K562 (cell line): ENCODE measurements at regions not wholly inside any gene's neighbourhood (a gene's known extent, or its start where the extent isn't known, plus 50 kb on each side); places are given as distances from the start of the nearest gene placed in this dataset.

Experiments used
- ATAC-seq: fragments of 200-7000 bp; cut with Tn5 transposase; 3 replicates; pipeline ENCODE4 v1.9.1; 2020; ENCODE audit warnings: moderate library complexity
- BruUV-seq: library from RNA; stranded (reverse); fragments of 400-500 nt; replicated peaks from 2 replicates; lab custom pipeline; 2021; lab: Mats Ljungman, UMichigan
- CTCF ChIA-PET: fragments of 300-600 bp; formaldehyde crosslinking; extraction: SDS; loops from one replicate; lab custom pipeline; 2021; ENCODE audit warnings: low intra/inter-chr PET ratio; lab: Yijun Ruan, JAX
- POLR2A ChIA-PET: fragments of 300-600, 350-650 bp; sonication (Branson Sonifier 250); formaldehyde crosslinking; extraction: SDS; loops from one replicate; lab custom pipeline; 2021; ENCODE audit warnings: antibody characterized with exemption, inconsistent platforms; lab: Yijun Ruan, JAX
- DNase-seq, 4 experiments: peaks; one replicate each; pipeline versions ENCODE4 v3.0.0 to v3.0.0-alpha.2; 2011 to 2018; ENCODE audit warnings: low spot score in 3 of 4, mixed read lengths in 3 of 4; ENCODE audit errors: extremely low read depth in 1 of 4
- FAIRE-seq: peaks from 2 replicates; lab custom pipeline; 2011; peaks lifted over from hg19 to GRCh38; lab: Jason Lieb, UNC
- H2AFZ ChIP-seq: 2 replicates; pipeline ENCODE4 v1.6.0; 2011; ENCODE audit warnings: low read depth, low read length, control low read depth, inconsistent platforms
- H3K27ac ChIP-seq: fragments of 200-600 bp; 3 replicates; pipeline ENCODE4 v1.8.0; 2011; ENCODE audit warnings: low read depth, mild to moderate bottlenecking, control low read depth, inconsistent platforms, low read length, moderate library complexity, mixed read lengths; ENCODE audit errors: extremely low read depth
- H3K27me3 ChIP-seq, 2 experiments: fragments of 300-600 bp in 1 of 2; 2 replicates in 1 of 2; 3 replicates in 1 of 2; pipeline versions ENCODE4 v1.6.0 to v1.8.0; 2011; ENCODE audit warnings: inconsistent platforms in 2 of 2, low read length in 2 of 2, mild to moderate bottlenecking in 1 of 2, mixed read lengths in 1 of 2, moderate library complexity in 1 of 2; ENCODE audit not compliant: control insufficient read depth in 2 of 2, insufficient read depth in 2 of 2
- H3K36me3 ChIP-seq: fragments of 300-600 bp; 3 replicates; pipeline ENCODE4 v1.8.0; 2011; ENCODE audit warnings: mild to moderate bottlenecking, low read length, inconsistent platforms; ENCODE audit not compliant: control insufficient read depth, insufficient read depth
- H3K4me1 ChIP-seq, 2 experiments: fragments of 200-600 bp in 1 of 2; replicated peaks in 1 of 2; 2 replicates in 1 of 2; 3 replicates in 1 of 2; pipeline versions ENCODE4 v1.5.1 to v1.8.0; 2011; ENCODE audit warnings: inconsistent platforms in 2 of 2, low read length in 2 of 2, mild to moderate bottlenecking in 1 of 2, mixed read lengths in 1 of 2, moderate library complexity in 1 of 2; ENCODE audit not compliant: control insufficient read depth in 2 of 2, insufficient read depth in 2 of 2
- H3K4me2 ChIP-seq: 2 replicates; pipeline ENCODE4 v1.6.1; 2011; ENCODE audit warnings: low read length, control low read depth, inconsistent platforms, mixed read lengths; ENCODE audit not compliant: insufficient read depth
- H3K4me3 ChIP-seq: fragments of 200-600 bp; sonication (generic), shearing (Covaris generic); 2 replicates; pipeline ENCODE4 v1.5.1; 2016; ENCODE audit warnings: control low read depth, inconsistent platforms
- H3K79me2 ChIP-seq: fragments of 200-600 bp; 3 replicates; pipeline ENCODE4 v1.8.0; 2011; ENCODE audit warnings: low read length, inconsistent platforms; ENCODE audit not compliant: control insufficient read depth, insufficient read depth
- H3K9ac ChIP-seq, 2 experiments: 2 replicates each; pipeline versions ENCODE4 v1.6.0 to v1.6.1; 2011; ENCODE audit warnings: low read depth in 2 of 2, low read length in 2 of 2, control low read depth in 1 of 2, inconsistent platforms in 1 of 2, mild to moderate bottlenecking in 1 of 2, mixed read lengths in 1 of 2; ENCODE audit not compliant: insufficient read depth in 1 of 2
- H3K9me1 ChIP-seq: one replicate; pipeline ENCODE4 v1.6.0; 2011; ENCODE audit warnings: inconsistent platforms, mild to moderate bottlenecking, low read length, moderate library complexity; ENCODE audit not compliant: control insufficient read depth, insufficient read depth
- H3K9me3 ChIP-seq: replicated peaks from 2 replicates; pipeline ENCODE4 v1.5.1; 2011; ENCODE audit warnings: low read depth, low read length, inconsistent platforms; ENCODE audit not compliant: control insufficient read depth, insufficient read depth
- H4K20me1 ChIP-seq: replicated peaks from 2 replicates; pipeline ENCODE4 v1.6.1; 2011; ENCODE audit warnings: low read length, inconsistent platforms, mixed read lengths; ENCODE audit not compliant: control insufficient read depth, insufficient read depth
- CBX2 ChIP-seq: fragments of 200-600 bp; sonication (generic); IDR thresholded peaks from one replicate; pipeline ENCODE4 v1.6.1; 2012; ENCODE audit warnings: mild to moderate bottlenecking, low read length, inconsistent platforms; ENCODE audit not compliant: insufficient read depth, poor library complexity, severe bottlenecking
- CTCF ChIP-seq, 3 experiments: IDR thresholded peaks in 2 of 3; conservative IDR thresholded peaks in 1 of 3; 2 replicates each; pipeline ENCODE4 v1.5.1; 2011 to 2012; ENCODE audit warnings: low read length in 3 of 3, mild to moderate bottlenecking in 3 of 3, control low read depth in 2 of 3, improper control_type of control experiment in 1 of 3, inconsistent platforms in 1 of 3, low read depth in 1 of 3, mixed read lengths in 1 of 3, moderate library complexity in 1 of 3; ENCODE audit not compliant: insufficient read depth in 2 of 3
- GABPB2 ChIP-seq: fragments of 250-450 bp; sonication (Bioruptor Pico); conservative IDR thresholded peaks from 2 replicates; pipeline ENCODE4 v1.5.1; 2021; ENCODE audit warnings: mild to moderate bottlenecking
- HNRNPL ChIP-seq: fragments of 200-400 bp; formaldehyde crosslinking; IDR thresholded peaks from 2 replicates; pipeline ENCODE4 v1.6.1; 2017; ENCODE audit warnings: low read depth, mild to moderate bottlenecking, low read length
- IRF2 ChIP-seq: sonication (generic); formaldehyde crosslinking; IDR thresholded peaks from 2 replicates; pipeline ENCODE4 v1.8.1; 2022; ENCODE audit warnings: mild to moderate bottlenecking, missing genetic modification reagents
- MGA ChIP-seq: fragments of 450-650 bp; IDR thresholded peaks from 2 replicates; pipeline ENCODE4 v1.6.1; 2016; ENCODE audit warnings: mild to moderate bottlenecking, moderate library complexity
- NCOR1 ChIP-seq: fragments of 450-650 bp; IDR thresholded peaks from 2 replicates; pipeline ENCODE4 v1.6.1; 2016; ENCODE audit warnings: mild to moderate bottlenecking, moderate library complexity
- U2AF1 ChIP-seq: fragments of 200-400 bp; formaldehyde crosslinking; optimal IDR thresholded peaks from 2 replicates; pipeline ENCODE3; 2017; ENCODE audit warnings: mild to moderate bottlenecking, low read depth, low read length, moderate library complexity
- ZNF121 ChIP-seq: sonication (generic); formaldehyde crosslinking; conservative IDR thresholded peaks from 2 replicates; pipeline ENCODE4 v1.8.0; 2022; ENCODE audit warnings: missing genetic modification reagents
- ZNF408 ChIP-seq: fragments of 250-450 bp; sonication (Bioruptor Pico); IDR thresholded peaks from 2 replicates; pipeline ENCODE4 v1.4.0; 2020; ENCODE audit warnings: low read depth, mild to moderate bottlenecking, moderate library complexity
- WGBS: fragments of 100-300 bp; shearing (Covaris generic); methylation state at CpG from one replicate; pipeline ENCODE4 v1.1.6; 2016; ENCODE audit warnings: low coverage, mixed read lengths; ENCODE audit not compliant: insufficient coverage; ENCODE audit errors: missing lambda C conversion rate; 5-methylcytosine and 5-hydroxymethylcytosine counted together
- in situ Hi-C: fragments of 300-500 bp; cut with MboI; formaldehyde crosslinking; loops from 4 replicates; pipeline ENCODE4 v1.15.0; 2018; ENCODE audit warnings: inconsistent platforms, mixed read lengths
- intact Hi-C: fragments of 100-400 bp; cut with micrococcal nuclease; formaldehyde crosslinking; loops from 2 replicates; pipeline ENCODE4 v1.14.2; 2022

GRCh38 chr5:39825301-39825700 is 400.5 kb upstream of the DAB2 start:
- CTCF ChIA-PET, result no interaction called here
- no TSS peak for BruUV-seq
- H3K9me1 ChIP-seq, result no peaks in the 10 kb centered on the region
- TF ChIP-seq NCOR1 (no peak), CBX2 (no peak), GABPB2 (CRISPR knock-in tag) (no peak), U2AF1 (no peak), ZNF408 (CRISPR knock-in tag) (no peak), HNRNPL (no peak), ZNF121 (CRISPR knock-in tag) (no peak), MGA (no peak), CTCF (IDR thresholded peaks at IDR 0.05 in 2 of 3, conservative IDR thresholded peaks at IDR 0.05 in 1 of 3; ENCODE audit: insufficient read depth in 2 of 3, low read depth in 1 of 3, low read length in 3 of 3) (no peak), IRF2 (no peak)

More at GRCh38 chr5:39825301-39825700, 400.5 kb upstream of the DAB2 start:
- in situ Hi-C loops (no loop called here), intact Hi-C loops (no loop called here)
- Histone ChIP-seq H4K20me1 (no peaks in the 10 kb centered on the region), H3K27ac (no peak overlapping the region), H3K4me1 (no peaks in the 10 kb centered on the region), H2AFZ (no peak overlapping the region), H3K9ac (no peak overlapping the region), H3K79me2 (no peaks in the 10 kb centered on the region), H3K4me3 (no peak overlapping the region), H3K36me3 (no peaks in the 10 kb centered on the region), H3K9me3 (no peaks in the 10 kb centered on the region), H3K4me2 (no peak overlapping the region), H3K27me3 (no peaks in the 10 kb centered on the region)
- POLR2A ChIA-PET, result interaction anchor here (1.3 kb wide), 1 partner anchor 31 kb away, joined by 3 read pairs; no protein-coding TSS in a partner anchor
- FAIRE-seq (no peak), ATAC-seq (no peak), DNase-seq (no peak)
- WGBS, result 2% methylated on average over 3 of the region's 3 CpGs
